HPDE6-E6E7 (cell line): ENCODE measurements at regions not wholly inside any gene's neighbourhood (a gene's known extent, or its start where the extent isn't known, plus 50 kb on each side); places are given as distances from the start of the nearest gene placed in this dataset.
A peak's percentile ranks its signal among the peaks of the same experiment; 100 is the strongest.
"Not testable (repeated sequence)": the region's sequence is repeated elsewhere in the genome, so short reads cannot be mapped to it uniquely, and the experiment has no call there.

ENCODE experiments used
- DNase-seq: peaks from one replicate; pipeline ENCODE4 v3.0.0; 2011; ENCODE audit warnings: missing footprints; ENCODE audit errors: extremely low spot score

GRCh38 chr5:96203761-96204160, 229.3 kb downstream of the PCSK1 start:
- DNase-seq, result no peak

DNA sequence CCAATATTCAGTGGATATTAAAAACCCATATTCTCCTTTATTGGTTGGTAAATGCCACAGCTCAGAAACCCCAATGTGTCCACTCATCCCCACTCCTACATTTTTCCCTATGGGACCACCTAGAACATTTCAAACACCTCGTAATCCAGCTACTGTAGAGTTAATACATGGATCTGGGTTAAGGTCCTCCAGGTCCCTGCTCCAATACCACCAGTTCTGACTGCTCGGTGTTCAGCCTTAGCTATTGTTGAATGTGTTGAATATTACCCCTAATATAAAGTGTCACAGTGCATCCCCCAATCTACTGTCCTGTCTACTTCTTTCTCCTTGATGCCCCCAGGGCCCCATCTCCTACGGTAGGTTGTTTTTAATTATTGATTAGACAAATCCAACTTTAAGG, 231.5 kb downstream of the PCSK1 start:
- no peak for DNase-seq

GRCh38 chr5:96200641-96201040, 232.4 kb downstream of the PCSK1 start:
- no peak for DNase-seq

DNA sequence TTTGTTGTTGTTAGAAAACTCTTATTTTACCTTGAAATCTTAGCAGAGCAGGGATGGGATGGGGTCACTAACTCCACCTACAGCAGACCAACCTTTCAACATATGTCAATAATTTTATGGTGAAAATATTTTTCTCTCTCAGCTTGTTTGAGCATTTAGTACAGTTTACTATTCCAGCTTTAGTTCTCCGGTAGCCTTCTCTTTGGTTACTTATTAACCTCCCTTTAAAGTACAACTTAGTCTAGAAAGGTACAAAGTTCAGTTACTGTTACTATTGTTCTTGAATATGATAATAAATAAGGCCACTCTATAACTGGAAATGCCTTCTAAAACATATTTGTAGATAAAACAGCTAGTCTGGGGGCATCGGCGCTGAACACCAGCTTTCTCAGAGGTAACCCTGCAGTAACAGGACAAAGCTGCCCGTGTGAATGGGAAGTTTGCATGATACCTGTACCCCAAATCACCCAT, 233.3 kb downstream of the PCSK1 start:
- no peak for DNase-seq

GRCh38 chr5:96198356-96199058, 234.5 kb downstream of the PCSK1 start:
- DNase-seq, result no peak

DNA sequence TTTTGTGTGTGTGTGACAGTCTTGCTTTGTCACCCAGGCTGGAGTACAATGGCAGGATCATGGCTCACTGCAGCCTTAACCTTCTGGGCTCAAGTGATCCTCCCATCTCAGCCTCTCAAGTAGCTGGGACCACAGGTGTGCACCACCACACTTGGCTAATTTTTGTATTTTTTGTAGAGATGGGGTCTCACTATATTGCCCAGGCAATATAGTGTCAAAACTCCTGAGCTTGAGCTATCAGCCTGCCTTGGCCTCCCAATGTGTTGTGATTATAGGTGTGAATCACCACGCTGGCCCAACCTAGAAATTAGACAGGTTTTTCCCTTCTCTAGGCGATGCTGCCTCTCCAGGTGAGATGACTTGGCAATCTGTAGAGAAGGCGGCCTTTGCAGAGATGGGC, 235.3 kb downstream of the PCSK1 start:
- DNase-seq, result not testable (repeated sequence)

DNA sequence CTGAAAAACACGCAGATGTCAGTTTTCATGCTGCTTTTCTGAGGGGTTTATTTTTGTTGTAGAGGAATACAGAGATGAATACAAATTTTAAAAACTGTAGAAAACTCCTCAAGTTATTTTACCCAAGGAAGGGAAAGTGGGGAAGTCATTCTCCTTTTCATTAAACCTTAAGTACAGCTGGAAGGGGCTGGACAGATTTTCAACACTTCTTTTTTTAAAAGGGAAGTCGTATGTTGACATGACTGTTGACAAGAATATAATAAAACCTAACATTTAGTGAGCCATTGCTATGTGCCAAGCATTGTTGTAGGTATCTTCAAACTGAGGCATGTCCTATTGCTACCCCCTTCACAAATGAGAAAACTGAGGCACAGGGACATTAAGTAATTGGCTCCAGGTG, 235.7 kb upstream of the ELL2 start:
- DNase-seq, result no peak

- DNase-seq, result no peak
Observed at GRCh38 chr5:96196890-96197289, 235.2 kb upstream of the ELL2 start.

DNA sequence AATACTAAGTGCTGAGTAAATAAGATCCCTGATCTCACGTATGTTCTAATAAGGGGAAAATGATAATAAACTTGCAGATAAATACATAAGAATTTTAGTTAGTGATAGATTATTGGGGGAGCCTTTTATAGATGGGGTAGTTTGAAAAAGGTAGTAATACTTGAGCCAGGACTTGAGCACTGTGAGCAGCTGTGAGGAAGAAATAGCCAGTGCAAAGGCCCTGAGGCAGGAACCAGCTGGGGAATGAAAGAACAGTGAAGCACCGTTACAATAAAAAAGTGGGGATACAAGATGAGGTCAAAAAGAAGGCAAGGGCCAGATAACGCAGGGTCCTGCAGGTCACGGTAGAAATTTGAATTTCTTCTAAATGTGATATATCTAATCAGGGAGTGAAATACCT, 234.8 kb upstream of the ELL2 start:
- DNase-seq, result no peak

GRCh38 chr5:96195123-96195522, 233.5 kb upstream of the ELL2 start:
- DNase-seq, result no peak

DNA sequence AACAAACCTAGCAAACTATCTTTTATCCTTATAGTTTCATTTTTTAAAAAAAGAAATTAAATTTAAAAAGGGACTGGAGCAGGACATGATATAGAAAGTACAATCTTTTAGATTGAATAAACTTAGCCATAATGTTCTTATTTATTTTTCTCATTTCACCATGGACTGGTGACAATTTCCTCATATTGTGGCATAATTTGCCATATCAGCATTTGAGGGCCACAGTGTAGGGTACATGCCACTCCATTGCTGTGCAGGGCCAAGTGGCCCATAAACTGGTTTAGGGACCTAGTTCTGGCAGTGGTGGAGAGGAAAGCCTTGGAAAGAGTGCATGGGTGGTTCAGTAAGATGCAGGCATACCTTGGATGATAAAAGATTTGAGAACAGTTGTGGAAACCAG, 232.9 kb upstream of the ELL2 start:
- DNase-seq, result no peak

DNA sequence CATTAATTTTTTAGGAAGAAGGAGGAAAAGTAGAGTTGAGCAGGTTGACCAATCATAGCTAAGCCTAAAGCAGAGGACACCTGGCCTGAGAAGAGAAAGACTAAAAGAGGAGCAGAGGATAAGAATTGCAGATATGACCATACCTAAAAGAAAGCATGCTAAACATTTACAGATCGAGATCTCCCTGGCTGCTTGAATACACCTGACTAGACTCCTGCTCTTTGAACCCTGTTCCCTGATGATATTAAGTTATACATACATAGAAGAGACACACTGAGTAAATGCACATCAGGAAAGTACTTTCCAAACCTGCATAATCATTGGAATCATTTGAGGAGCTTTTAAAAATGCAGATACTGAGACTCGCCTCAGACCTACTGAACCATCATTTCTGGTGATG, 232.3 kb upstream of the ELL2 start:
- no peak for DNase-seq

DNA sequence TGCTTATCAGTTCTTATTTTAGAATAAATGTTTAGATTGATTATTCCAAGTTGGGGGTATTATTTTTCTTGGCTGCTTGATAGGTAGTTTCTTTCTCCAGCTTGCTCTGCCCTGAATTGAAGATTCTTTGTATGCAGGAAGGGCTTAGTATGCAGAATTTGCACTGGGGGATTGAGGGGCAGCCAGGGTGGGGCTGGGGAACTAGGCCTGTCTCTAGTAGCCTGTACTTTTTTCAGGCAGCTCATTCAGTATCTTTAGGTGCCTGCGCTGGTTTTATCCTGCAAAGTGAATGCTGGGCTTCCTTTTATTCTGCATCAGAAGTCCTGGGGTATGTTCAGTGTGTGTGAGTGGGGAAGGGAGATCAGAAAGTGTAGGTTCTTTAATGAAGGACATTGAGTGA, 228.3 kb upstream of the ELL2 start:
- no peak for DNase-seq

DNA sequence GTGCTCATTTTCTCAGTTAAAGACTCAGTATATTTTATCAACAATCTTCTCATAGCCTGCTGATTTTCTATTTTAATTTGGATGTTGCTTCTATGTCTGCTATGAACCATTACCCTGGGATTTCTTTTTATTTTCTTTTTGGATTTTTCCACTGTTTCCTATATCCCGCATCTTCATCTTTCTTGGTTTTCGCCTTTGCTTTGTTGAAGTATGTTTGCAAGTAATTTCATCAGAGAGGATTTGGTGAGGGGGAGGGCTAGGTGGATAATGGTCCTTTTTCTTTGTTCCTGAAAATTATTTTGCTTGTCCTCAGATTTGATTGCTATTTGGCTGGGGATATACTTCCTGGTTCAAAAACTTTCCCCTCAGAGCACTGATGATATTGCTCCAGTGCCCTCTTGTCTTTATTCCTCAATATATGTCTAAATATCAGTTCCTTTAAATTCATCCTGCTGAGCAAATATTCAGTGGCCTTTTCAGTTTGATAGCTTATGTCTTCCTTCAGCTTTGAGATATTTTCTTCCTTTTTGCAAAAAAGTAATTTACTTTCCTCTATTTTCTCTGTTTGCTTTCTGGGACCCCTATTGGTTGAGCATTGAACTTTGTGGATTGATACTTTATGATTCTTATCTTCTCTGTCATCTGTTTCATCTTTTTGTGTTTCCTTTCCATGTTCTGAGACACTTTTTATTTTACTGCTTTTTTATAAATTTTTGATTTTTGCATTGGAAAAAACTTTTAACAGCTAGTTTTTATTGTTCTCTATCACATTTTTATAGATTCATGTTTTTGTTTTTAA, 227.6 kb upstream of the ELL2 start:
- DNase-seq, result no peak

- DNase-seq, result no peak
Observed at GRCh38 chr5:96187309-96188027, 225.8 kb upstream of the ELL2 start.

DNA sequence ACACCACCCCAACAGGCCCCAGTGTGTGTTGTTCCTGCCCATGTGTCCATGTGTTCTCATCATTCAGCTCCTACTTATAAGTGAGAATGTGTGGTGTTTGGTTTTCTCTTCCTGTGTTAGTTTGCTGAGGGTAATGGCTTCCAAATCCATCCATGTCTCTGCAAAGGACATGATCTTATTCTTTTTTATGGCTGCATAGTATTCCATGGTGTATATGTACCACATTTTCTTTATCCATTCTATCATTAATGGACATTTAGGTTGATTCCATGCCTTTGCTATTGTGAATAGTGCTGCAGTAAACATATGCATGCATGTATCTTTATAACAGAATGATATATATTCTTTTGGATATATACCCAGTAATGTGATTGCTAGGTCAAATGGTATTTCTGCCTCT, 222.9 kb upstream of the ELL2 start:
- DNase-seq, result not testable (repeated sequence)

DNA sequence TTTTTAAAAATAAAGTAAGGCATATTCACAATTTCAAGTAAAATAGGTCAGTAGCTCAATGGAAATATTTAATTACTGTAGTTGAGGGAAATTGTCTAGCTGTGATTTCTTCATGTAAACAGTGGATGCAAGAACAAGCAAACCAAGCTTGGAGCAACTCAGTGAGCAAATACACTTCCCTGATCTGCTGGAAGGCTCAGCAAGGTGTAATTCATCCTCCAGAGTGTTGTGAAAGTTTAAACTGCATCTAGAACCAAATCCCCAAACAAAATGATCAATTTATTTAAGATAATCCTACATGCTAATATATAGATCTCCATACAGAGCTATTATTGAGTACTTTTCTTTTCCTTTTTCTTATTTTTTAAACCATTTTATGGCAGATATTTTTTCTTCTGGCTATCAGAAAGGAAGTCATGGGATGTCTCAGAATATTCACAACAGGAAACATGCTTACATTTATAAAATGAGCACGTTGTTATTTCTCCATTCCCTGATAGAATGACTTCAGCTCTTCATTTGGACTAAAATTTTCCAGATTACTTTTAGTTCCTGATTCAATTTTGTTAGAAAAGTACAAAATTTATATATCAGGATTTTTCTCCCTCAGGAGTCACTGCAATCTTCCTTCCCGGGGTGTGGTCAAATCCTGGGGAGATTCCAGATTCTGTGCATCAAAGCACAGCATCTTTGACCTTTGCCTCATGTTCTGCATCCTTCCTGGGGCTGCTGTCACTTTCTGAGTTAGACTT, 219.2 kb upstream of the ELL2 start:
- no peak for DNase-seq

- DNase-seq, result peak; percentile 85
Observed at GRCh38 chr5:96177303-96177869, 215.7 kb upstream of the ELL2 start.

- DNase-seq, result no peak
Observed at GRCh38 chr5:96176022-96176421, 214.4 kb upstream of the ELL2 start.

GRCh38 chr5:96175090-96175489, 213.4 kb upstream of the ELL2 start:
- no peak for DNase-seq

DNA sequence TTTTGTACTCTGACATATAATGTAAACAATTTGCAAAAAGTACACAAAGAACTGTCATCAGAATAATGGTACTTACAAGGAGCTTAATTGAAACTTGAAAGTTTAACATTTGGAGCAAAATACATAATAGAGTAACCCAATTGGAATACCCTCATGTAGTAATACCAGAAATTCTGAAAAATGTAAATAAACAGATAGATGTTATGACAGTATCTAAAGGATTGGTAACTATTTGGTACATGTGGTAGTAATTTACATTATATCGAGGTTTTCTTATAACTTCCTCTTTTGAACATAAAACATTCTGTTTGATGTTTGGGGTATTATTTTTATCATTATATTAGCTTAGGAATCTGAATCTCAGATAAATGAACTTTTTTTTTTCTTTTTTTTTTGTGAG, 211.7 kb upstream of the ELL2 start:
- no peak for DNase-seq

- no peak for DNase-seq
Observed at GRCh38 chr5:96172436-96172835, 210.8 kb upstream of the ELL2 start.
